ENCODE measurements at regions not wholly inside any gene's neighbourhood (a gene's known extent, or its start where the extent isn't known, plus 50 kb on each side); places are given as distances from the start of the nearest gene placed in this dataset.
"Not testable (repeated sequence)": the region's sequence is repeated elsewhere in the genome, so short reads cannot be mapped to it uniquely, and the experiment has no call there.

GRCh38 chr5:56669534-56670483 lies 145.5 kb upstream of the MAP3K1 start:
- ATAC-seq: peak; percentile 86 to 95
- Mint-ChIP-seq H3K4me1 (ENCODE audit: low read depth in 2 of 2) (peaks cover 11 to 18% of the 10 kb centered on the region in 2 donors), H3K9me3 (no peaks in the 10 kb centered on the region)

GRCh38 chr5:56668996-56669395 lies 146.4 kb upstream of the MAP3K1 start:
- Mint-ChIP-seq H3K4me1 (ENCODE audit: low read depth in 2 of 2) (peaks cover 11 to 18% of the 10 kb centered on the region in 2 donors), H3K4me3 (no peak overlapping the region), H3K9me3 (no peaks in the 10 kb centered on the region), H3K27ac (no peak overlapping the region), H3K27me3 (peaks cover 0 to 16% of the 10 kb centered on the region in 2 donors), H3K36me3 (no peaks in the 10 kb centered on the region)
- ATAC-seq: no peak
- no peak for DNase-seq (ENCODE audit: low spot score)

More at GRCh38 chr5:56669534-56670483, 145.5 kb upstream of the MAP3K1 start:
- peak; percentile 79 for DNase-seq (ENCODE audit: low spot score)
- peaks cover 0 to 16% of the 10 kb centered on the region in 2 donors for H3K27me3 Mint-ChIP-seq
- H3K4me3 Mint-ChIP-seq: no peak overlapping the region
- peak overlapping the region in 1 of 2 donors; percentile 52 for H3K27ac Mint-ChIP-seq
- H3K36me3 Mint-ChIP-seq: no peaks in the 10 kb centered on the region

- Mint-ChIP-seq H3K36me3 (no peaks in the 10 kb centered on the region), H3K4me1 (ENCODE audit: low read depth in 2 of 2) (peaks cover 11 to 14% of the 10 kb centered on the region in 2 donors), H3K4me3 (no peak overlapping the region), H3K9me3 (no peaks in the 10 kb centered on the region), H3K27ac (no peak overlapping the region), H3K27me3 (peaks cover 0 to 14% of the 10 kb centered on the region in 2 donors)
- ATAC-seq: no peak
- DNase-seq (ENCODE audit: low spot score): no peak
Measured at GRCh38 chr5:56667692-56668091, 147.7 kb upstream of the MAP3K1 start.

GRCh38 chr5:56666901-56667300 lies 148.4 kb upstream of the MAP3K1 start:
- no peak for DNase-seq (ENCODE audit: low spot score)
- Mint-ChIP-seq H3K9me3 (no peaks in the 10 kb centered on the region), H3K36me3 (no peaks in the 10 kb centered on the region), H3K27ac (no peak overlapping the region), H3K27me3 (peaks cover 0 to 14% of the 10 kb centered on the region in 2 donors), H3K4me1 (ENCODE audit: low read depth in 2 of 2) (peaks cover 11 to 14% of the 10 kb centered on the region in 2 donors), H3K4me3 (no peak overlapping the region)
- no peak for ATAC-seq

GRCh38 chr5:56665117-56665516 lies 150.2 kb upstream of the MAP3K1 start:
- peaks cover 8 to 10% of the 10 kb centered on the region in 2 donors for H3K4me1 Mint-ChIP-seq (ENCODE audit: low read depth in 2 of 2)
- peaks cover 0 to 14% of the 10 kb centered on the region in 2 donors for H3K27me3 Mint-ChIP-seq
- DNase-seq (ENCODE audit: low spot score); H3K27ac Mint-ChIP-seq; H3K4me3 Mint-ChIP-seq; H3K36me3 Mint-ChIP-seq; ATAC-seq; H3K9me3 Mint-ChIP-seq: not testable (repeated sequence)

- Mint-ChIP-seq H3K27me3 (peaks cover 0 to 14% of the 10 kb centered on the region in 2 donors), H3K4me3 (no peak overlapping the region), H3K27ac (no peak overlapping the region), H3K36me3 (no peaks in the 10 kb centered on the region), H3K9me3 (no peaks in the 10 kb centered on the region), H3K4me1 (ENCODE audit: low read depth in 2 of 2) (peaks cover 0 to 2% of the 10 kb centered on the region in 2 donors)
- ATAC-seq: no peak
- DNase-seq (ENCODE audit: low spot score): no peak
Measured at GRCh38 chr5:56664025-56664424, 151.3 kb upstream of the MAP3K1 start.

GRCh38 chr5:56663523-56663922 lies 151.8 kb upstream of the MAP3K1 start:
- no peak for DNase-seq (ENCODE audit: low spot score)
- Mint-ChIP-seq H3K4me3 (no peak overlapping the region), H3K9me3 (no peaks in the 10 kb centered on the region), H3K27me3 (peaks cover 4 to 14% of the 10 kb centered on the region in 2 donors), H3K4me1 (ENCODE audit: low read depth in 2 of 2) (peaks cover 0 to 2% of the 10 kb centered on the region in 2 donors), H3K27ac (no peak overlapping the region), H3K36me3 (no peaks in the 10 kb centered on the region)
- ATAC-seq: no peak

- ATAC-seq (no peak), DNase-seq (ENCODE audit: low spot score) (no peak)
Measured at GRCh38 chr5:56662893-56663292, 152.5 kb upstream of the MAP3K1 start.

GRCh38 chr5:56659971-56660370 lies 155.4 kb upstream of the MAP3K1 start:
- Mint-ChIP-seq H3K4me3 (no peak overlapping the region), H3K4me1 (ENCODE audit: low read depth in 2 of 2) (no peaks in the 10 kb centered on the region), H3K9me3 (no peaks in the 10 kb centered on the region), H3K27ac (no peak overlapping the region), H3K36me3 (no peaks in the 10 kb centered on the region), H3K27me3 (peaks cover 9 to 10% of the 10 kb centered on the region in 2 donors)
- no peak for ATAC-seq
- DNase-seq (ENCODE audit: low spot score): no peak

More at GRCh38 chr5:56662893-56663292, 152.5 kb upstream of the MAP3K1 start:
- no peak overlapping the region for H3K27ac Mint-ChIP-seq
- no peaks in the 10 kb centered on the region for H3K36me3 Mint-ChIP-seq
- peaks cover 0 to 2% of the 10 kb centered on the region in 2 donors for H3K4me1 Mint-ChIP-seq (ENCODE audit: low read depth in 2 of 2)
- H3K4me3 Mint-ChIP-seq: no peak overlapping the region
- H3K9me3 Mint-ChIP-seq: no peaks in the 10 kb centered on the region
- H3K27me3 Mint-ChIP-seq: peaks cover 4 to 14% of the 10 kb centered on the region in 2 donors

GRCh38 chr5:56658972-56659371 lies 156.4 kb upstream of the MAP3K1 start:
- Mint-ChIP-seq H3K27ac (no peak overlapping the region), H3K9me3 (no peaks in the 10 kb centered on the region), H3K36me3 (no peaks in the 10 kb centered on the region), H3K27me3 (peaks cover 13 to 14% of the 10 kb centered on the region in 2 donors), H3K4me3 (no peak overlapping the region), H3K4me1 (ENCODE audit: low read depth in 2 of 2) (no peaks in the 10 kb centered on the region)
- ATAC-seq: no peak
- no peak for DNase-seq (ENCODE audit: low spot score)

GRCh38 chr5:56656846-56657726 lies 158.3 kb upstream of the MAP3K1 start:
- no peaks in the 10 kb centered on the region for H3K9me3 Mint-ChIP-seq
- DNase-seq (ENCODE audit: low spot score): no peak
- no peaks in the 10 kb centered on the region for H3K4me1 Mint-ChIP-seq (ENCODE audit: low read depth in 2 of 2)
- H3K36me3 Mint-ChIP-seq: no peaks in the 10 kb centered on the region
- H3K27me3 Mint-ChIP-seq: peaks cover 8 to 17% of the 10 kb centered on the region in 2 donors
- no peak for ATAC-seq
- no peak overlapping the region for H3K27ac Mint-ChIP-seq
- H3K4me3 Mint-ChIP-seq: no peak overlapping the region

GRCh38 chr5:56651893-56652292 lies 163.5 kb upstream of the MAP3K1 start:
- DNase-seq (ENCODE audit: low spot score): no peak
- Mint-ChIP-seq H3K4me3 (no peak overlapping the region), H3K9me3 (no peaks in the 10 kb centered on the region), H3K4me1 (ENCODE audit: low read depth in 2 of 2) (peaks cover 0 to 8% of the 10 kb centered on the region in 2 donors), H3K27me3 (peaks cover 8 to 13% of the 10 kb centered on the region in 2 donors), H3K36me3 (no peaks in the 10 kb centered on the region), H3K27ac (no peak overlapping the region)
- ATAC-seq: no peak

- ATAC-seq (no peak), DNase-seq (ENCODE audit: low spot score) (no peak)
- peaks cover 0 to 8% of the 10 kb centered on the region in 2 donors for H3K4me1 Mint-ChIP-seq (ENCODE audit: low read depth in 2 of 2)
- no peak overlapping the region for H3K27ac Mint-ChIP-seq
- H3K4me3 Mint-ChIP-seq: no peak overlapping the region
- no peaks in the 10 kb centered on the region for H3K9me3 Mint-ChIP-seq
- peaks cover 8 to 11% of the 10 kb centered on the region in 2 donors for H3K27me3 Mint-ChIP-seq
- no peaks in the 10 kb centered on the region for H3K36me3 Mint-ChIP-seq
Measured at GRCh38 chr5:56650386-56650785, 165.0 kb upstream of the MAP3K1 start.
